ENCODE measurements at regions not wholly inside any gene's neighbourhood (a gene's known extent, or its start where the extent isn't known, plus 50 kb on each side); places are given as distances from the start of the nearest gene placed in this dataset.
"Not testable (repeated sequence)": the region's sequence is repeated elsewhere in the genome, so short reads cannot be mapped to it uniquely, and the experiment has no call there.

DNA sequence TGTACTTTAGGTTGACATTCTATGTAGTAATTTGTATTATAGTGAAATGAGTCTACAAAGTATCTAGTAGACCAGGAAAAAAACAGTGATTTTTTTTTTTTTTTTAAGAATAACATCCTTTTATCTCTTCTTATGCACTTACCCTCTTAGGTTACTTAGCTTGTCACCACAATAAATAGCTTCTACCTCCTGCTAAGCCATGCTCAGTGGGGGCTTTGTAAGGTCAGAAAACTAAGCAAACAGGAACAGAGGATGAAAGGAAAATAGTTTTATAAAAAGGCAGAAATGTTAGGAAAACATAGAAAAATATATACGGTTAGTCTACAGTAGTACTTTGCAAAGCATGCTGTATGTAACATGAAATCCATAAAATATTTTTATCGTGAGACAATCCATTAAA is 385.3 kb upstream of the ATXN7L3B start:
- TF ChIP-seq, protein P1, sequence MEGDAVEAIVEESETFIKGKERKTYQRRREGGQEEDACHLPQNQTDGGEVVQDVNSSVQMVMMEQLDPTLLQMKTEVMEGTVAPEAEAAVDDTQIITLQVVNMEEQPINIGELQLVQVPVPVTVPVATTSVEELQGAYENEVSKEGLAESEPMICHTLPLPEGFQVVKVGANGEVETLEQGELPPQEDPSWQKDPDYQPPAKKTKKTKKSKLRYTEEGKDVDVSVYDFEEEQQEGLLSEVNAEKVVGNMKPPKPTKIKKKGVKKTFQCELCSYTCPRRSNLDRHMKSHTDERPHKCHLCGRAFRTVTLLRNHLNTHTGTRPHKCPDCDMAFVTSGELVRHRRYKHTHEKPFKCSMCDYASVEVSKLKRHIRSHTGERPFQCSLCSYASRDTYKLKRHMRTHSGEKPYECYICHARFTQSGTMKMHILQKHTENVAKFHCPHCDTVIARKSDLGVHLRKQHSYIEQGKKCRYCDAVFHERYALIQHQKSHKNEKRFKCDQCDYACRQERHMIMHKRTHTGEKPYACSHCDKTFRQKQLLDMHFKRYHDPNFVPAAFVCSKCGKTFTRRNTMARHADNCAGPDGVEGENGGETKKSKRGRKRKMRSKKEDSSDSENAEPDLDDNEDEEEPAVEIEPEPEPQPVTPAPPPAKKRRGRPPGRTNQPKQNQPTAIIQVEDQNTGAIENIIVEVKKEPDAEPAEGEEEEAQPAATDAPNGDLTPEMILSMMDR (conservative IDR thresholded peaks at IDR 0.05) = no peak
- H3K9me3 Mint-ChIP-seq = no peaks in the 10 kb centered on the region
- no peak overlapping the region for H3K27ac Mint-ChIP-seq
- no peak for DNase-seq (ENCODE audit: extremely low spot score, unreplicated experiment)
- peaks cover 3% of the 10 kb centered on the region for H3K4me1 Mint-ChIP-seq (ENCODE audit: unreplicated experiment)
- H3K36me3 Mint-ChIP-seq = no peaks in the 10 kb centered on the region
- no peak overlapping the region for H3K4me3 Mint-ChIP-seq
- peaks cover 3% of the 10 kb centered on the region for H3K27me3 Mint-ChIP-seq

- Mint-ChIP-seq H3K36me3 (no peaks in the 10 kb centered on the region), H3K4me3 (no peak overlapping the region), H3K27ac (no peak overlapping the region), H3K27me3 (no peaks in the 10 kb centered on the region), H3K9me3 (no peaks in the 10 kb centered on the region), H3K4me1 (ENCODE audit: unreplicated experiment) (peaks cover 7% of the 10 kb centered on the region)
- TF ChIP-seq, protein P1 (conservative IDR thresholded peaks at IDR 0.05) = no peak
- no peak for DNase-seq (ENCODE audit: extremely low spot score, unreplicated experiment)
Measured at GRCh38 chr12:74166096-74166495, 371.5 kb upstream of the ATXN7L3B start.

DNA sequence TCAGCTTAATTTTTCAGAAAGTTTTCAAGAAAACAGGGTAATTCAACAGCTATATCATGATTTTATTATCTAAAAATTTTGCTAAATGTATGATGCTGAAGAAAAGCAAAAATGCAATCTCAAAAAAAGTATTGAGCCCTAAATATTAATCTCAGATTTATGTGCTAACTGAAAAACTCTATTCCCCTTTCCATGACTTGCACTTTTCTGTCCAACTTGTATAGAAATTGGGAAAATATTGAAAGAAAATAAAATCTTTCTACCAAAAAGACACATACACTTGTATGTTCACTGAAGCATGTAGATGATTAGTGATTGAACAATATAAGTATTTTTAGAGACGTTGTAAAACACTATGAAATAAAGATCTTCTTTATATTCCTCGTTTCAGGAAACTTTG is 368.0 kb upstream of the ATXN7L3B start:
- Mint-ChIP-seq H3K9me3 (peaks cover 3% of the 10 kb centered on the region), H3K27ac (no peak overlapping the region), H3K4me1 (ENCODE audit: unreplicated experiment) (no peaks in the 10 kb centered on the region), H3K27me3 (no peaks in the 10 kb centered on the region), H3K4me3 (no peak overlapping the region), H3K36me3 (no peaks in the 10 kb centered on the region)
- TF ChIP-seq, protein P1 (conservative IDR thresholded peaks at IDR 0.05) = no peak
- DNase-seq (ENCODE audit: extremely low spot score, unreplicated experiment) = no peak

- DNase-seq (ENCODE audit: extremely low spot score, unreplicated experiment) = no peak
- Mint-ChIP-seq H3K9me3 (peaks cover 6% of the 10 kb centered on the region), H3K27ac (no peak overlapping the region), H3K4me3 (no peak overlapping the region), H3K27me3 (no peaks in the 10 kb centered on the region), H3K4me1 (ENCODE audit: unreplicated experiment) (no peaks in the 10 kb centered on the region), H3K36me3 (no peaks in the 10 kb centered on the region)
- TF ChIP-seq, protein P1 (conservative IDR thresholded peaks at IDR 0.05) = no peak
Measured at GRCh38 chr12:74170645-74171477, 366.8 kb upstream of the ATXN7L3B start.

DNA sequence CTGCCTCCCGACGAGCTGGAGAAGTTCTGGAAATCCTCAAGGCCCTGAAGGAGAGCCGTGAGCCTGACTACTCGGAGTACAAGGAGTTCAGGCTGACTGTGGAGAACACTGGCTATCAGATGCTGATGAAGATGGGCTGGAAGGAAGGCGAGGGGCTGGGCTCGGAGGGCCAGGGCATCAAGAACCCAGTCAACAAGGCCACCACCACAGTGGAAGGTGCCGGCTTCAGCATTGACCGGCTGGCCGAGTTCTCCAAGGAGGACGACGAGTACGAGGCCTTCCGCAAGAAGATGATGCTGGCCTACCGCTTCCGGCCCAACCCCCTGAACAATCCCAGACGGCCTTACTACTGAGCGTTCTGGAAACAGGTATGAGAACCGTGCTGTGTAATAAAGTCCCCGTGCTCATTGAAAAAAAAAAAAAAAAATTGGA is 366.1 kb upstream of the ATXN7L3B start:
- no peak overlapping the region for H3K27ac Mint-ChIP-seq
- H3K36me3 Mint-ChIP-seq = no peaks in the 10 kb centered on the region
- TF ChIP-seq, protein P1 (conservative IDR thresholded peaks at IDR 0.05) = no peak
- no peak overlapping the region for H3K4me3 Mint-ChIP-seq
- H3K4me1 Mint-ChIP-seq (ENCODE audit: unreplicated experiment) = no peaks in the 10 kb centered on the region
- H3K27me3 Mint-ChIP-seq = no peaks in the 10 kb centered on the region
- no peak for DNase-seq (ENCODE audit: extremely low spot score, unreplicated experiment)
- peaks cover 6% of the 10 kb centered on the region for H3K9me3 Mint-ChIP-seq

DNA sequence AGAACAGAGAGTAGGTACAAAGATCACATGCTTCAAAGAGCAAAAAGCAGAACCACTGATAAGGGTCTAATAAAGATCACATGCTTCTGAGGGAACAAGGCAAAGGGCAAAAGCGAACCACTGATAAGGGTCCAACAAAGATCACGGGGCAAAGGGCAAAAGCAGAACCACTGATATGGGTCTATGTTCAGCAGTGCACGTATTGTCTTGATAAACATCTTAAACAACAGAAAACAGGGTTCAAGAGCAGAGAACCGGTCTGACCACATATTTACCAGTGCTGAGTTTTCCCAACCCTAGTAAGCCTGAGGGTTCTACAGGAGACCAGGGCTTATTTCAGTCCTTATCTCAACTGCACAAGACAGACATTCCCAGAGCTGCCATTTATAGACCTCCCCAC is 362.7 kb upstream of the ATXN7L3B start:
- not testable (repeated sequence) for H3K36me3 Mint-ChIP-seq; H3K4me1 Mint-ChIP-seq (ENCODE audit: unreplicated experiment); DNase-seq (ENCODE audit: extremely low spot score, unreplicated experiment); H3K4me3 Mint-ChIP-seq; H3K27ac Mint-ChIP-seq; H3K27me3 Mint-ChIP-seq
- peaks cover 11% of the 10 kb centered on the region for H3K9me3 Mint-ChIP-seq

Data from type B pancreatic cell (in vitro differentiated cells).